ENCODE measurements at regions not wholly inside any gene's neighbourhood (a gene's known extent, or its start where the extent isn't known, plus 50 kb on each side); places are given as distances from the start of the nearest gene placed in this dataset.

- FAIRE-seq = no peak
These were observed 565.1 kb upstream of the DIPK2B start for GRCh38 chrX:45765767-45766166.

DNA sequence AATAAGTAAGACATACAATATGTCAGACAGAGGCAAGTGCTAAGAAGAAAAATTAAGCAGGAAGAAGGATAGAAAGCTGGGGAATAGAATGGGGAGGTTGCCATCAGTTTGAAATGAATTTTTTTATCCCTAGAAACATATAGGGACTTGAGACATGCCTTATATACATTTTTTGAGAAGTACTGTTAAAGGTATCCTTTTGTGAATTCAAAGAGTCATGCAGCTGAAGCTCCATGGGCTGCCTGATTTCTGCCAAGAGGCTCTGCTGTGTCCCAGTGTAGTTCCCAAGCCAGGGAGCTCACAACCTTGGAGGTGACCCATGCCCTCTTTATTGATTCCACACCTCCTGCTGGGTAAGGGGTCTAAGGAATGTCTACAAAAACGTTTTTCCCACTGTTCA is 564.6 kb upstream of the DIPK2B start:
- no peak for FAIRE-seq

- no peak for FAIRE-seq
These were observed 562.3 kb upstream of the DIPK2B start for GRCh38 chrX:45762699-45763647.

- no peak for FAIRE-seq
These were observed 561.2 kb upstream of the DIPK2B start for GRCh38 chrX:45761920-45762319.

DNA sequence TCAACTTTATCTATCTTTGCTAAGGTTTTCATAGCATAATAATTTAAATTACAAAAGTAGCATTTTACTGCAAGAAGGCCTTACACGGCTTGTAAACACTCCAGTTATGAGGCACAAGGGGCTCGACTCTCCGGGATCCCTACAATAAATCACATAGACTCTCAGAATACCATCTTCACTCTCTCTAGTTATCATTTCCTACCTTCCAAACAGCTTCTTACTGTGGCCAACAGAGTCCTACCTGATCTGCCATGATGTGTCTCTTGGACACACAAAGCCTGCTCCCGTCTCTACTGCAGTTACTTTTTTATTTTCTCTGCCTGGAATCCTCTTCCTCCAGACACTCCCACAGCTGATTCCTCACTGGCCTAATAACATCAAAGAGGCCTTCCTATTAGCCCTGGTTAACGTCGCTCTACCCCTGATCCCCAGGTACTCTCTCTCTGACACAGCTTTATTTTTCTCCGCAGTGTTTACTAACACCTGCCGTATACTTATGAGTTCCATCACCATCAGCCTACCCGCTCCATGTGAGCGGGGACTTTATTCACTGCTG is 559.6 kb upstream of the DIPK2B start:
- no peak for FAIRE-seq

DNA sequence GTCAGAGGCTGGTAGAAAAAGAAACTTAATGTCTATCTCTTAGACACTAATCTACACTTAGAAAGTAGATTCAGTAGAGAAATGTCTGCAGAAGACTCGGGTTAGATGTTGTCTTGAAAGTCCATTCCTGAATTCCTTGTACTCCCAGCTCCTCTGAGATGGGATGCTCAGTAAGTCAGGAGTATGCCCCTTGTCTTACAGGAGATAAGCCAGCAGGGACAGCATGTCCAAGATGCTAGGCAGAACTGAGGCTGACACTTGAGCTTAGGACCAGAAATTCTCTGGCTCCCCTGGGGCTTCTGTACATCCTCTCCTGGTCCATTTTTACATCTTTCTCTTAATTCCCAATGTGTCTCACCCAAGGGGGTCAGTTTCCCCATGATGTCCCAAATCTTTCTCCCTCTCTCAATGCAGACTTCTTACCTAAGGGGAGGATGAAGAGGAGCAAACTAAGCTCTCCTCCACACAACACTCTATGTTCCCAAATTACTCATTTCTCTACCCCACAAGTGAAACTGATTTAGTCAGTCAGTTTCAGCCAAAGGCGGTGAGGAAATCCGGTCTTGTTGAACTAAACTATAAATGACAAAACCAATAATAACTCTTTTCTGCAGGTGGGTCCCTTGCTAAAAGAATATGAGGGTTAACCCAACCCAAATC is 558.2 kb upstream of the DIPK2B start:
- FAIRE-seq = no peak

DNA sequence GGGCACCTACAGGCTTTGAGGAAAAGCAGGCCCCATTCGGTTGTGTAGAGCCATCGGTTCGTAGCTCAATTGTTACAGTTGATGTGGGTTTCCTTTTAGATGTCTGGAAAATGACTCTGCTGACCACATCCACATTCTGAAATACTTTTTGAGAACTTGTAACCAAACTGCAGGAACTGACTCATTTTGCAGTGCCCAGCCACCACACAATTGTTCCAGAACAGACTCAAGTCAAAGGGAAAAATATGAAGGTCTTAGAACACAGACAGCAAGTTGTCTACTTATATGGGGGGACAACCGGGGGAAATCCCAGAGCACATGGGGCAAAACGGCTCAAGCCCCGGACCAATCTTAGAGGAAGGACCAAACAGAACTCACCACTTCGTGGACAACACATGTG is 557.6 kb upstream of the DIPK2B start:
- FAIRE-seq = no peak

- FAIRE-seq = no peak
These were observed 556.6 kb upstream of the DIPK2B start for GRCh38 chrX:45757272-45757671.

- no peak for FAIRE-seq
These were observed 555.9 kb upstream of the DIPK2B start for GRCh38 chrX:45756557-45756956.

- no peak for FAIRE-seq
These were observed 555.0 kb upstream of the DIPK2B start for GRCh38 chrX:45755703-45756102.

- no peak for FAIRE-seq
These were observed 550.5 kb upstream of the DIPK2B start for GRCh38 chrX:45751156-45751555.

DNA sequence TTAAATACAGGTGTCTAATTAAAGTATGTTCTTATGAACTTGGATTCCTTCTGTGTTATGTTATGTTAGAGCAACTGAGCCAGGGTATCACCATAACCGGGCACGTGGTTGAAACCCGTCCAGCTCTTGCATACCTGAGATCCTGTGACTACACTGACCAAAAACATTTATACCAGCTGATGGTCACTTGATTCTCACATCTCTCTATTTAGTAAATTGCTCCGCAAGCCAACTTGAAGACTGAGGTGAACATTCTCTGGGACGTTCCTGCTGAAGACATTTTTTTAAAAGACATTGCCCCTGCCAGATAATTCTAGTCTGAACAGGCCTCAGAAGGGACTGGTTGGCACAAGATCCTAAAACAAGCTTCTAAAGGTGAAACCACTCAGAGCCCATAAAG is 550.0 kb upstream of the DIPK2B start:
- no peak for FAIRE-seq

GRCh38 chrX:45749375-45749774 is 548.7 kb upstream of the DIPK2B start:
- no peak for FAIRE-seq

- no peak for FAIRE-seq
These were observed 547.7 kb upstream of the DIPK2B start for GRCh38 chrX:45748369-45748774.

GRCh38 chrX:45747905-45748304 is 547.2 kb upstream of the DIPK2B start:
- no peak for FAIRE-seq

- no peak for FAIRE-seq
These were observed 544.8 kb upstream of the DIPK2B start for GRCh38 chrX:45745479-45745878.

DNA sequence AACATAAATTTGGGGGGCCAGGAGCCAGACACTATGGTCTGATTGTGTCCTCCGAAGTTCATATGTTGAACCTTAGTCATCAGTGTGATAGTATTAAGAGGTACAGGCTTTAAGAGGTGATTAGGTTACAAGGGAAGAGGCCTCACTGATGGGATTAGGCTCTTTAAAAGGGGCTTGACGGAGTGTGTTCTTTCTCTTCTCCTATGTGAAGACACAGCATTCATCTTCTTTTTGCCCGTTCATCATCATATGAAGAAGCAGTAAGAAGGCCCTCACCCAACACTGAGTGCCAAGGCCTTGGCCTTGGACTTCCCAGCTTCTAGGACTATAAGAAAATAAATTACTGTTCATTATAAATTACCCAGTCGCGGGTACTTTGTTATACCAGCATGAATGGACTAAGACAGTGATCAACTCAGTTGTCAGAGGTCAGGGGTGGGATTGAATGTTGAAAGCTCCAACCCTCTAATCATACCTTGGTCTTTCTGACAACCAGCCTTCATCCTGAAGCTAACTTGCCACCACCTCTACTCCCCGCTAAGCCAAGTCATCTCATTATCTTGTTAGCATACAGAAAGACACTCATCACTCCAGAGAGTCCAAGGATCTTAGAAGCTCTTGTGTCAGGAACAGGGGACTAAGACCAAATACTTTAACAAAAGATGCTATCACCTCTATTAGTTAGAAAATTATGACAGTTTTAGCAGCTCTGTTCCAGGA is 543.4 kb upstream of the DIPK2B start:
- FAIRE-seq = no peak

- FAIRE-seq = no peak
These were observed 542.4 kb upstream of the DIPK2B start for GRCh38 chrX:45743081-45743533.

GRCh38 chrX:45740291-45740690 is 539.6 kb upstream of the DIPK2B start:
- no peak for FAIRE-seq

DNA sequence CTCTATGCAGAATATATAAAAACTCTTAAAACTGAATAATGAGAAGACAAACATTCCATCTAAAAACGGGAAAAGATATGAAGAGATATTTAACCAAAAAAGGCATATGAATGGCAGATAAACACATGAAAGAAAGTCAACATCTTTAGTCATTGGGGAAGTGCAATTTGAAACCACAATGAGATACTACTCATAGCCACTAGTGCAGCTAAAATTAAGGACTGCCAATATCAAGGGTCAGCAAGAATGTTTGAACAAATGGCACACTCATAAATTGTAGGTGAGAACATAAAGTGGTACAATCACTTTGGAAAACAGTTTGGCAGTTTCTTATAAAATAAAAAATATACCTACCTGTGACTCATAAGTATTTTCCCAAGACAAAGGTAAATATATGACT is 534.9 kb upstream of the DIPK2B start:
- FAIRE-seq = no peak

DNA sequence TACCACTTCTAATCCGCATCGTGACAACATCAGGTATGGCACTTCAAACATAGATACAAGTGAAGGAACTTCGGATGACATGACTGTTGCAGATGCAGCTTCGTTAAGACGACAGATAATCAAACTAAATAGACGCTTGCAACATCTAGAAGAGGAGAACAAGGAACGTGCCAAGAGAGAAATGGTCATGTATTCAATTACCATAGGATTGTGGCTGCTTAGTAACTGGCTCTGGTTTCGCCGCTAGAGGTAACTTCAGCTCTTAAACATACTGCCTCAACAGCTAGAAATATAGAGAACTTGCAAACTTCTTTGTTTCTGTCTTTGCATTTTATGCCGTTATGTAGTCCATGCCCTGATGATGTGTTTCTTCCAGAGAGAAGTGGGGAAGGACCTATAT is 530.8 kb upstream of the DIPK2B start:
- no peak for FAIRE-seq

GRCh38 chrX:45727761-45728160 is 527.1 kb upstream of the DIPK2B start:
- no peak for FAIRE-seq

GRCh38 chrX:45722471-45722870 is 521.8 kb upstream of the DIPK2B start:
- FAIRE-seq = no peak

Measured in TTC549 (cell line).